NCI-H2196 (cell line): ENCODE measurements at regions not wholly inside any gene's neighbourhood (a gene's known extent, or its start where the extent isn't known, plus 50 kb on each side); places are given as distances from the start of the nearest gene placed in this dataset.
A peak's percentile ranks its signal among the peaks of the same experiment; 100 is the strongest.

Source experiments
- DNase-seq: peaks from one replicate; lab custom pipeline; 2025; ENCODE audit not compliant: unreplicated experiment; lab: John Stamatoyannopoulos, UW

GRCh38 chrX:39950018-39950688 lies 147.6 kb downstream of the BCOR start:
- DNase-seq: no peak

- no peak for DNase-seq
These were observed 144.8 kb downstream of the BCOR start for GRCh38 chrX:39952989-39953388.

DNA sequence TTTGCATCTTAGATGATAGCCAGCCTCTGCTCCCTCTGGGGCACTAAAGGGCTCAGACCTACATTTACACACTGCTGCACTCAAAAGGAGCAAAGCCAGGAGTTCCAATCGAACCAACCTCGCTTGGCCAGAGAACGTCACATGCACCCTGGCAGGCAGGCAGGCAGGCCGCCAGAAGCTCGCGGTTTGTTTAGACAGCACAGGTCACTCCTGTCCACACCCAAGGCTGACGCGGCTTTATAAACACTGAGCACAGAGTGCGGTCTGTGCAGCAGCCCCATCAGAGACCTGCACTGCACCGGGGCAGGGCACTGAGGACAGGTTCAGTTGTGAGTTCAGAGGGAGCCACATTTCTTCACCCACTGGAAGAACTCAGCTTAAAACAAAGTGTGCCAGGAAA lies 143.9 kb downstream of the BCOR start:
- peak; percentile 72 for DNase-seq

- DNase-seq: no peak
These were observed 142.9 kb downstream of the BCOR start for GRCh38 chrX:39954851-39955250.

DNA sequence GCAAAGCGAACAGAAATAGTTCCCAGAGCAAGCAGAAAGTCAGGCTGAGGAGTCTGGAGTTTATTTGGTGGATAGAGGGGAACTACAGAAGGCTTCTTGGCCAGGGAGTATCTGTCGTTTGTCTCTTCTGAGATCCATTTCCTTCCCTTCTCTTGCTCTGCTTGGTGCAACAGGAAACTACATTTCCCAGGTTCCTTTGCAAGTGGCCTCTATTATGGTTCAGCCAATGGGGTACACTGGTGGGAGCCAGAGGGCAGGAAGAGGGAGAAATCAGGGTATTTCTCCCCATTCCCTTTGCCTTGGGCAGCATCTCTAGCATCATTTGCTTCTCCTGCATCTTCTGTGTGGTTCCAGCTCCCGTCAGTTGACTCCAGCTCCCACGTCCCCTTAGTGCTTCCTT lies 142.1 kb downstream of the BCOR start:
- DNase-seq: no peak

GRCh38 chrX:39956803-39957394 lies 140.9 kb downstream of the BCOR start:
- DNase-seq: no peak

- DNase-seq: no peak
These were observed 139.8 kb downstream of the BCOR start for GRCh38 chrX:39957816-39958566.

GRCh38 chrX:39958850-39959249 lies 138.9 kb downstream of the BCOR start:
- no peak for DNase-seq

GRCh38 chrX:39960219-39960618 lies 137.5 kb downstream of the BCOR start:
- no peak for DNase-seq

- DNase-seq: no peak
These were observed 136.3 kb downstream of the BCOR start for GRCh38 chrX:39961441-39961840.

DNA sequence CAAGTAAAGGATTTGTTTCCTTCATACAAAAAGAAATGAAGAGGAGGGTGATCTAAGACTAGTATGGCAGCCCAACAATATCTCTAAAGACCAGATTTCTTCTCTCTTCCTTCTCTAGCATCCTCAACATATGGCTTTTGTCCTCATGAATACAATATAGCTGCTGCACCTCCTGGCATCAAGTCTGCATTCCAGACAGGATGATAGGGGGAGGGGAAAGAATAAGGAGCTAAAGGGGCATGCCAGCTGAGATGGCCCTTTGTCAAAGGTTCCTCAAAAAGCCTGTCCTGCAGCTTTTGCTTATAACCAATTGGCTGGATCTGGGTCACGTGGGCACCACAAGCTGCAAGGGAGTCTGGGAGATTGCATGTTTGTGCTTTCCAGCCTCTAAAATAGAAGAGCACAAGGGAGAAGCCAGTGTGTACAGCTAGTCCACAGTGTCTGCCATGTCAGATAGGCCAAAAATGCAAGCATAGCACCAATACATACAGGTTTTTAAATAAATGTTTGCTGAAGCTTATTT lies 132.6 kb downstream of the BCOR start:
- DNase-seq: no peak

- no peak for DNase-seq
These were observed 131.6 kb downstream of the BCOR start for GRCh38 chrX:39966176-39966575.

- DNase-seq: no peak
These were observed 130.4 kb downstream of the BCOR start for GRCh38 chrX:39967348-39967747.

DNA sequence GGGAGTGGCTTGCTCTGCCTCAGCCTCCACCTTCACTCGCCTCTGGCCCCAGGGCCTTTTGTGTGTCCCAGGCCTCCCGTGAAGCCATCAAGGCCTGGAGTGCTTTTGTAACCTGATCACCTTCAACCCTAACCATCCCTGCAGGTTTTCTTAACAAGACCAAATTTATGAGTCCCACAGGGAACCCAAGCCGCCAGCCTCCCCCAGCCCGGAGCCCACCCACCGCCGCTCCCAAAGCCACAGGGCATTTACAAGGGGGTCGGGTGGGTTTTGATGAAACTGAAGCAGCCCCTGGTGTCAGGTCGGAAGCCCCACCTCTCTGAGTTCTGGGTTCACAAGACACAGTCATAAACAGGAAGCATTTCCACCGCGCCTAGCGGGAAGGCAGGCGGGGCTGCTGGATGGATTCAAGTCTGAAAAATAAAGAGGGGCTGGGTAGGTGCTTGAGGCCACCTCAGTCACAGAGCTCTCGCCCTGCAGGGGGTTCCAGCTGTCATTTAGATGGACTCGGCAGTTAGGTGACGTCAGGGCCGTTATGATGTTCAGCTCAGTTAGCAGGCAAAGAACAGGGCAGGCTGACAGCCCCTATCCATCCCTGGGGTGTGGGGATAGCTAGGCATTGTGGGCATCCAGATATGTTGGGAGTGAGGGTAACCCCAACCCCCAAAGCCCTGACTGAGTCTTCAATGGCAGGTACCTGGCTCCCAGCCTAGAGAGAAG lies 128.5 kb downstream of the BCOR start:
- DNase-seq: peak; percentile 13

- DNase-seq: no peak
These were observed 127.8 kb downstream of the BCOR start for GRCh38 chrX:39969819-39970504.

- DNase-seq: no peak
These were observed 126.0 kb downstream of the BCOR start for GRCh38 chrX:39971760-39972159.

- DNase-seq: no peak
These were observed 125.4 kb downstream of the BCOR start for GRCh38 chrX:39972340-39972739.

- DNase-seq: no peak
These were observed 123.9 kb downstream of the BCOR start for GRCh38 chrX:39973810-39974209.

GRCh38 chrX:39974270-39974669 lies 123.5 kb downstream of the BCOR start:
- DNase-seq: no peak

DNA sequence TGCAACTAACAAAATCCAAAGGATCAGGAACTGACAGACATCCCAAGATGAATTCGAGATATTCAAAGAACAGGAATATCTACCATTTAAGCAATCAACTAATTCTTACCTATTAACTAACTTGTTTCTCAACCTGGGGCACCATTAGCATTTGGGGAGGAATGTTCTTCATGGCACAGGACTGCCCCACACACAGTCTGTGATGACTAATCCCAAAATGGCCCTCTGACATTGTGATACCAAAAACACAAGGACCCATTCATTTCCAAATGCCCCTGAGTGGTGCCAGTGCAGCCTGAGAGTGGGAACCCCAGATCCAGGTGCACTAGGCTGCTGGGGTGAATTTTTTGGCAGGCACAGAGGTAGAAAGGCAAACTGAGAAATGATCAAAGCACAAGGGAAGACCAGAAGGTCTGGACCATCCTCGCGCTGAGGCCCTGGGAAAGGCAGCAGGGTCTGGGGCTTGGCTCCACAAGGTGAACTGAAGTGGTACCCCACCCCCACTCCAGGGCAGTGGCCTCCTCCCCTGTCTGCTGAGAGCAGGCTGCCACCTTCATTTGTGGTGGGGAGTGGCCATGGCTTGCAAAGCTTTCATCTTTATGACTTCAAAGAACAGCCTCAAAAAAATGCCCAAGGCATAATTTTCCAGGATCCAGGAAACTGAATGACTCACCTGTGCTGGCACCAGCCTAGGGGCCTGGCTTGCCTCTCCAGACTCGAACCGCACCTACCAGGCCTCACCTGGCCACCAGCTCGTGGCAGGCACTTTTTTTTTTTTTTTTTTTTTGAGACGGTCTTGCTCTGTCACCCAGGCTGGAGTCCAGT lies 122.4 kb downstream of the BCOR start:
- DNase-seq: peak; percentile 49
